ENCODE measurements at regions not wholly inside any gene's neighbourhood (a gene's known extent, or its start where the extent isn't known, plus 50 kb on each side); places are given as distances from the start of the nearest gene placed in this dataset.

DNA sequence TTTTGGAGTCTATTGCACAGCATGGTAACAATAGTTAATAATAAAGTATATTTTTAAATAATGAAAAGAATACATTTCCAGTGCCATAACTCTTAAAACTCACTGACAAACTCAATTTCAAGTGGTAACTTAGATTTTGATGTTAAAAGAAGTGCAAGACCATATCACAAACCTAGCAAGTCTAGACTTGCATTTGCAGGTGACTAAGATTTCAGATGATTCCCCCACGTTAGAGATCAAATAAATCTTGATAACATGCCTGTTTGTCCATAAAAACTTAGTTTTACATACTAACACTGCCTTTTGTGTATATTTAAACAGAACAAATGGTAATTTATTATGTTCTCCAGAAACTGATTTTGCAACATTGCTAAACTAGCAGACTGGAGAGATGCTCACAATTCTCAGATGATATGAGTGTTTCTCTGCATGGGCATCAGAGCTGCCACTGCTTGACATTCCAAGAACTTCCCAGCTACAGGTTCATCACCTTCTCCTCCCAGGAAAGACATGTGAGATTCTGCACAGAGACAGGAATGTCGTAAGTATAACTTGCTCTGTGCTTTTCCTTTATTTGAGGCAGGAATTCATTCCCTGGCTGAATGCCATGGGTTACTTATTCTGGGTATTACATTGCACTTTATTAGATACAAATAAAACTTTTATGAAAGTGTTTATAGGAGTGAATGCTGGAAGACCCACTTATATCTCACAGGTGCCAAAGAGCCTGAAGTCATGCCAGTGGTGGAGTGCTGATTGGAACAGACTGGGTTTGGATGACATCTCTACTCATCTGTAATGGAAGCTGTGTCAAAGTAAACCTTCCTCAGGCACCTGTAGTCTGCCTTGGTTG lies 160.2 kb upstream of the FOXA2 start:
- no peak for DNase-seq

DNA sequence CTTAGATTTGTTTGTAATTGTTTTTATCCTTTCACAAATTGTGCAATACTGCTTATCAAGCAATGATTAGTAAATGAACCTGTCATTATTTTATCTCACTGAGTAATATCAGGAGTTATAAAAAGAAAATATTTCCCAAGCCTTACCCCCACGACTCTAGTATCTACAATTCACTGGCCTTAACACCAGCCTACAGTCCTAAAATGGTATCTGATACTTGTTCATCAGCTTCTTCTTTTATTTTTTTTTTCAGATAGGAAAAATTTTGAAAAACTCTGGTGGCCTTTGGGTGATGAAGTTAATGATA lies 160.8 kb upstream of the FOXA2 start:
- DNase-seq: no peak

- DNase-seq: no peak
These were observed 162.6 kb upstream of the FOXA2 start for GRCh38 chr20:22746957-22747356.

DNA sequence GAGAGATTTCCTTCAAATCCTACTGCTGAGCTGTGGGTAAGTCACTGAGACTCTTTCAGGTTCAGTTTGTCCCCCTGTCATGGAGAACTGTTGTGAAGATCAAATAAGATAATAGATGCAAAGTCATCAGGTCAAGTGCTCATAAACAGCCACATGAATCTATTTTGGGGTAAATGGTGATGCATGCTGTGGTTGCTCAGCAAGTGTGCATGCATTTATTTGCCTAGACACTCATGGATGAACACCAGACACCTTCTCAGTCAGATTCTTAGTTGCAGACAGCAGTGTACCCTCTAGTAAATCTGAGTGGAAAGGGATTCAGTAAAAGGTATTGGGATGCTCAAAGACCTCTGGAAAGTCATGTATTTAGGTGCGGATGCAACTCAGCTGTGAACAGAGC lies 168.0 kb upstream of the FOXA2 start:
- DNase-seq: no peak

- DNase-seq: no peak
These were observed 173.2 kb upstream of the FOXA2 start for GRCh38 chr20:22757424-22758183.

DNA sequence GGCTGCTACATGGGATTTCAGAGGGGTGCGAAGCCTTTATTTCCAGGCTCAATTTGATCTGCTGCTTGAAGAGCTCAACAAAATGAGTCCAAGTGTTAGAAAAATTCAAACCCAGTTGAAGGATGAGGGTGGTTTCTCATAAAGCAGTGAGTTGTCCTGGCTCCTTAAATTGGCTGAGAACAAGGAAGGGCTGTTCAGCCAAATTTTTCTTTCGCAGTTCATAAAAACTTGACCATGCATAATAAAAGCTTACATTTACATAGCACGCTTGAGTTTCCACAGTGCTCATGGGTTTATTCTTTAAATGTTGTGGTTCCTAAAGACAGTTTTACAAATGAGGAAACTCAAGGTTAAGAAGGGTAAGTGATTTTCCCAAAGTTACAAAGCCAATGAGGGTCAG lies 174.4 kb upstream of the FOXA2 start:
- DNase-seq: no peak

- no peak for DNase-seq
These were observed 178.3 kb upstream of the FOXA2 start for GRCh38 chr20:22762576-22763256.

- no peak for DNase-seq
These were observed 179.0 kb upstream of the FOXA2 start for GRCh38 chr20:22763257-22763906.

DNA sequence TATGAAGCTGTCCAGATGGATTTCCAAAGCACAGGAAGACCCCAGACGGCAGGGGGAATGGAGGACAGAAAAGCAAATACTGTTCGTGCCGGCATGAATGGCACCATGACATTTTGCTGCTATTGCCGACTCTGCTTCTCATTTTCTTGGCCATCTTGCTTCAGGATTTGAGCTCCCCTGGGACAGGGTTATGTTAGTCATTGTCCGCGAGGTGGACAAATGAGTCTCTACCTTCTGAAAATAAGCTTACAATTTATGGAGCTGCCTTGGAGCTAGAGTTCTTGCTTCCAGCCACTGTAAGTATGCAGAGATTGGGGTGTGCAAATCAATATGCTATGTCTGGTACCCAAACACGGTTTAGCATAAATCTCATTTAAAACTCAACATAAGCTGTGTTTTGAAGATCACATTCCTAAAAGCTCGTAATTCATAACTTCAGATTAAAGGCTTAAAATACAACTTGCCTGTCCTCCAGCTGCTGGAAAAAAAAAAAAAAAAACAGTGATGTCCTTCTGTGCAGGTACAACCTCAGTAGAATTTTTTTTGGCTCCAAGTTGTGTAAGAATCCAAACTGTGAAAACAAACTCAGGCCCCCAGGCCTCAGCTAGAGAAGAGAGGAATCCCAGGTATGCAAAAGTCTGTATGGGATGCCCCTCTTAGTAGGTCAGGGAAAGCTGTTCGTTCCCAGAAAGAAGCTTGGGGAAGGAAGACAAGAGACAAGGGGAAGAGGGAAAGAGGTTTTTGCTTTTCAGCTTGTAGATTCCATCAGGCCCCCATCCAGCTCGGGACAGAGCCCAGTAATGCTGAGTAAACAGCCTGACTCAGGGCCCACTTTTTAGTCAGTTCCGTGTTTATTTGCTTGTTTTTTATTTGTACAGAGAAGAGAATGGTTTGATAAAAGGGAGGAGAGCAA lies 184.2 kb upstream of the FOXA2 start:
- DNase-seq: no peak

- no peak for DNase-seq
These were observed 185.9 kb upstream of the FOXA2 start for GRCh38 chr20:22770241-22770800.

DNA sequence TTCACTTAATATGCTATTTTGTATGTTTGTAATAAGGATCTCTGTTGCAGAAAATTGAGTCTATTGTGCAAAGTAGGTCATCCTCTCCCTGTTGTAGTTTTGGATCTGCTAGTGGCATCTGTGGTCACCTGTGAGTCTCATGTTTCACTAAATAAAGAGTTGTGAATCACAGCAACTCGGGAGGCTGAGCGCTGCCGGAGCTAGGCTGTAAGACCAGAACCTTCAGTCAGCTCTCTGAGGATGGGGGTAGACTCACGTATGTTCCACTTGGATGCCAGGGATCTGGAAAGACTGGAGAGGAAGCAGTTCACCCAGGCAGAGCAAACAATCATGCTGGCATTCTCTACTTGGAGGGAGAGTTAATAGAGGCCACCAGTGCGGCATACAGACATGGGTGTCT lies 187.3 kb upstream of the FOXA2 start:
- no peak for DNase-seq

- DNase-seq: no peak
These were observed 189.0 kb upstream of the FOXA2 start for GRCh38 chr20:22773344-22773743.

GRCh38 chr20:22775256-22775655 lies 190.9 kb upstream of the FOXA2 start:
- DNase-seq: no peak

DNA sequence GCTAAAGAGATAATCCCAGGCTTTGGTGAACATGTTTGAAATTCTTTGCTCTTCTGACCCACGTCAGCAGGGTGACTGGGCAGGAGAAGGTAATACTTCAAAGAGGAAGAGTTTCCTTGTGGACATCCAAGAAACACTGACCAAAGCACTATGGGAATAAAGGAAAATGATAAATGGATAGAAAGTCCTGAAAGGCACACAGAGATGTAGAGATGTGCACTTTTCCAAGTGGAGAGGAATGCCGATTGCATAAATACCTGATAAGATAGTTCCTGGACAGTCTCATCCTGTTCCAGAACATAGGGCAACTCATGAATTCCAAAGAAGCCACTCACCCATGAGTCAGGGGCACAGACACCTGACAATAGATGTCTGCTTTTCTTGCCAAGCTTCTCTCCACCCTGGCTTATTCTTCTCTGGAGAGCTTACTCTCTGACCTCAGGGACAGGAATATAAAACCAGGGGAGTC lies 191.3 kb upstream of the FOXA2 start:
- DNase-seq: no peak

- no peak for DNase-seq
These were observed 192.0 kb upstream of the FOXA2 start for GRCh38 chr20:22776369-22776768.

DNA sequence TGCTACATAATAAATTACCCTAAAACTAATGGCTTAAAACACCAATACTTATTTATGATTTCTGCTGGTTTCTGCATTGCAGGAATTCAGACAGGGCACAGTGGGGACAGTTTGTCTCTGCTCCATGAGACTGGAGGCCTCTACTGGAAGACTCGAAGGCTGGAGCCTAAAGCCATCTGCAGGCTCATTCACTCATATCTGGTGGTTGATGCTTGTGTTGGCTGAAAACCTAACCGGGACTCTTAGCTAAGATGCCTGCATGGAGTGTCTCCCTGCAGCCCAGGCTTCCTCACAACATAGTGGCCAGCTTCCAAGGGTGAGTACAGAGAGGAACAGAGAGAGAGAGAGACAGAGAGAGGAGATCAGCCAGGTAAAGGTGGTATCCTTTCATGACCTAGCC lies 195.5 kb upstream of the FOXA2 start:
- no peak for DNase-seq

GRCh38 chr20:22781869-22782268 lies 197.5 kb upstream of the FOXA2 start:
- DNase-seq: no peak

DNA sequence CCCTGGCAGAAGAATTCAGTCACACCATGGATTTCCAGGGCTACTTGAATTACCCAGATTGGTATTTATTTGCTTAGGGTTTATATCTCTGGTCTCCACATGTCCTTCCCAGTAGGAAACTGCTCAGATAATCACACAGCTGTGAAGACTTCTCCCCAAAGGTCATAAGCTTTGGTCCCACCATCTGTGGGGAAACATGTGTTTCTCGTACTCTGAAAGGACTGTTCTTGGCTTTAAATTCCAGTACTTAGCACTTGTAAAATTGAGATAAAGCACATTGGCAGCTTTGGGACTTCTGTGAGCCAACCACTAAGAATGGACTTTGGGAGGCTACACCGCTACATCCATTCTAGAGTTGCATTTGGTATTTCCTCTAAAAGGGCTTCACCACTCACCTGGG lies 205.3 kb upstream of the FOXA2 start:
- DNase-seq: no peak

GRCh38 chr20:22791396-22791795 lies 207.0 kb upstream of the FOXA2 start:
- no peak for DNase-seq

- DNase-seq: no peak
These were observed 207.6 kb upstream of the FOXA2 start for GRCh38 chr20:22791877-22792525.

DNA sequence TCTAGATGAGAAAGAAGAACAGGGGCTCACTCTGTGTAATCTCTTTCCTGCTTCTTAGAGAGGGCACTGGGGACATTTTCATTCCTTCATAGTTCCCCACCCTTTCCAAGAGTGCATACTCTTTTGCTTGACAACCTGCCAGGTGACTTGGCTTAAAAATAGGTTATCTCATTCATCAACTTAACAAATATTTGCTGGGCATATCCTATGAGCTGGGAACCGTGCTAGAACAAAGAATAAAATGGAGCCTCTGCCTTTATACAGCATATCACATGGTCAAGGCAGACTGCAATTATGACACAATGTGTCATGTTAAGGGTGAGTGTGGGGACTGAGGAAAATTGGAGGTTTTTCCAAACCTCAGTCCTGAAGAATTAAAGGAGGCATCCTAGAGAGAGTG lies 209.8 kb upstream of the FOXA2 start:
- DNase-seq: no peak

All from activated CD4-positive, CD25-positive, alpha-beta regulatory T cell treated with anti-CD3 and anti-CD28 coated beads, Interleukin-2, amount 50 U/mL, for 72 hours (primary cell).